Adrenal gland (tissue), 9 donors: ENCODE measurements at regions not wholly inside any gene's neighbourhood (a gene's known extent, or its start where the extent isn't known, plus 50 kb on each side); places are given as distances from the start of the nearest gene placed in this dataset.

ENCODE experiments used
- DNase-seq, 7 donors: peaks; one replicate each; pipeline ENCODE4 v3.0.0-alpha.2; 2019 to 2020
- H3K27ac ChIP-seq, 5 donors: fragments of 200-600 bp; sonication (generic) in 4 of 5; 1 replicate in 3 of 5; 2 replicates in 2 of 5; pipeline versions ENCODE4 v1.5.1 to v1.8.0; 2016 to 2020; ENCODE audit warnings: mild to moderate bottlenecking in 1 of 5
- H3K27me3 ChIP-seq: fragments of 200-600 bp; 2 replicates; pipeline ENCODE4 v1.8.0; 2021
- H3K36me3 ChIP-seq, 2 donors: fragments of 200-600 bp; replicated peaks in 1 of 2; 1 replicate in 1 of 2; 2 replicates in 1 of 2; pipeline versions ENCODE4 v1.5.1 to v1.8.0; 2018 to 2022
- H3K4me1 ChIP-seq, 2 donors: fragments of 200-600 bp; replicated peaks in 1 of 2; 1 replicate in 1 of 2; 2 replicates in 1 of 2; pipeline versions ENCODE4 v1.5.1 to v1.8.0; 2018 to 2021
- H3K4me3 ChIP-seq, 4 donors: fragments of 200-600 bp; sonication (generic) in 3 of 4; one replicate each; pipeline ENCODE4 v1.5.1; 2016 to 2018
- H3K9me3 ChIP-seq, 3 donors: fragments of 200-600 bp; sonication (generic) in 1 of 3; replicated peaks in 1 of 3; 1 replicate in 2 of 3; 2 replicates in 1 of 3; pipeline versions ENCODE4 v1.5.1 to v1.8.0; 2016 to 2021
- POLR2A ChIP-seq, 2 donors: fragments of 450-650 bp; IDR thresholded peaks; one replicate each; pipeline ENCODE4 v1.6.1; 2017; ENCODE audit warnings: antibody characterized with exemption in 2 of 2, mild to moderate bottlenecking in 2 of 2, moderate library complexity in 1 of 2
- WGBS, 4 donors: extraction: QIAGEN DNeasy Blood & Tissue Kit in 2 of 4; methylation state at CpG; one replicate each; pipeline versions ENCODE4 v1.1.5 to v1.1.7; 2013 to 2017; 5-methylcytosine and 5-hydroxymethylcytosine counted together
- intact Hi-C, 2 donors: fragments of 100-400 bp; cut with DNase I; formaldehyde crosslinking; loops; one replicate each; pipeline versions ENCODE4 v1.14.1 to v1.15.0; 2022 to 2023
- TF ChIP-seq, protein P1 (sequence below), 6 experiments: fragments of 450-650 bp in 4 of 6; fragments of 200-600 bp in 2 of 6; sonication (generic) in 1 of 6; IDR thresholded peaks; 1 replicate in 5 of 6; 2 replicates in 1 of 6; pipeline versions ENCODE4 v1.5.1 to v1.8.0; 2016 to 2021; ENCODE audit warnings: antibody characterized with exemption in 6 of 6, mild to moderate bottlenecking in 2 of 6, moderate library complexity in 1 of 6
- donor health status: healthy with polysubstance abuse.
- donor health status: Bipolar disorder and iron deficiency.
- donor health status: DM: yes; HTN: yes; CAD: no.
- donor health status: DM: no; HTN: no; CAD: no.
- donor health status: DM: no; HTN: no; CAD: no.

- intact Hi-C loops, result no loop called here
- Histone ChIP-seq H3K27ac (peak overlapping the region in 1 of 5 donors; percentile 25), H3K4me1 (no peaks in the 10 kb centered on the region), H3K27me3 (no peaks in the 10 kb centered on the region), H3K36me3 (no peaks in the 10 kb centered on the region), H3K4me3 (no peak overlapping the region), H3K9me3 (peaks cover 0 to 6% (median 0%) of the 10 kb centered on the region in 3 donors)
- no peak for TF ChIP-seq POLR2A (IDR thresholded peaks at IDR 0.05)
- TF ChIP-seq, protein P1, sequence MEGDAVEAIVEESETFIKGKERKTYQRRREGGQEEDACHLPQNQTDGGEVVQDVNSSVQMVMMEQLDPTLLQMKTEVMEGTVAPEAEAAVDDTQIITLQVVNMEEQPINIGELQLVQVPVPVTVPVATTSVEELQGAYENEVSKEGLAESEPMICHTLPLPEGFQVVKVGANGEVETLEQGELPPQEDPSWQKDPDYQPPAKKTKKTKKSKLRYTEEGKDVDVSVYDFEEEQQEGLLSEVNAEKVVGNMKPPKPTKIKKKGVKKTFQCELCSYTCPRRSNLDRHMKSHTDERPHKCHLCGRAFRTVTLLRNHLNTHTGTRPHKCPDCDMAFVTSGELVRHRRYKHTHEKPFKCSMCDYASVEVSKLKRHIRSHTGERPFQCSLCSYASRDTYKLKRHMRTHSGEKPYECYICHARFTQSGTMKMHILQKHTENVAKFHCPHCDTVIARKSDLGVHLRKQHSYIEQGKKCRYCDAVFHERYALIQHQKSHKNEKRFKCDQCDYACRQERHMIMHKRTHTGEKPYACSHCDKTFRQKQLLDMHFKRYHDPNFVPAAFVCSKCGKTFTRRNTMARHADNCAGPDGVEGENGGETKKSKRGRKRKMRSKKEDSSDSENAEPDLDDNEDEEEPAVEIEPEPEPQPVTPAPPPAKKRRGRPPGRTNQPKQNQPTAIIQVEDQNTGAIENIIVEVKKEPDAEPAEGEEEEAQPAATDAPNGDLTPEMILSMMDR (IDR thresholded peaks at IDR 0.05), result no peak
- DNase-seq, result peak in 1 of 7 donors; percentile 54
- 35 to 70% (median 38%) methylated on average over 2 to 3 of the region's 3 CpGs for WGBS, 4 donors
Measured at GRCh38 chr14:103209506-103209905, 86.2 kb downstream of the TNFAIP2 start.

GRCh38 chr14:103213331-103213730, 90.1 kb downstream of the TNFAIP2 start:
- Histone ChIP-seq H3K27ac (no peak overlapping the region), H3K4me1 (no peaks in the 10 kb centered on the region), H3K4me3 (no peak overlapping the region), H3K9me3 (no peaks in the 10 kb centered on the region), H3K36me3 (no peaks in the 10 kb centered on the region), H3K27me3 (no peaks in the 10 kb centered on the region)
- TF ChIP-seq, protein P1 (IDR thresholded peaks at IDR 0.05), result no peak
- no peak for TF ChIP-seq POLR2A (IDR thresholded peaks at IDR 0.05)
- intact Hi-C loops, result no loop called here
- 61 to 100% (median 86%) methylated on average over 2 of the region's 2 CpGs for WGBS, 4 donors
- no peak for DNase-seq

DNA sequence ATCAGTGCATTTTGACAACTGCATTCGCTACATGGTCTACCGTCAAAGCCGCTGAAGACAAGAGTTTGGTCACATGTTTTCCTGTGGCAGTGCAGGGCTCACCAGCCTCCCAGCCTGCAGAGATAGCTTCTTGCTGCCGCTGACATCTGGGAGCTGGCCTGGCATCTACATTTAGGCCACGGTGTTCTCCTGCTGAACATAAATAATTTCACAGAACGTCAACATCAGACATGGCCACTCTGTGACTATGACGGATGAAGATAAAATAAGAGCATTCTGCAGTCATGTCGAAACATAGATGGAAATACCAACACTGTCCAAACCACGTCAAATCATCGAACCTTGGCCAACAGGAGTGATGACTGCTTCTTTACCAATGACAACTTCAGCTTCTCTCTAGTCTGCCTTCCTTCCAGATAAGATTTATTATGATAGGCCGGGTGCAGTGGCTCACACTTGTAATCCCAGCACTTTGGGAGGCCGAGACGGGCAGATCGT, 91.2 kb downstream of the TNFAIP2 start:
- intact Hi-C loops, result no loop called here
- Histone ChIP-seq H3K27ac (no peak overlapping the region), H3K4me3 (no peak overlapping the region), H3K27me3 (no peaks in the 10 kb centered on the region), H3K36me3 (no peaks in the 10 kb centered on the region), H3K9me3 (no peaks in the 10 kb centered on the region), H3K4me1 (no peaks in the 10 kb centered on the region)
- WGBS, 4 donors, result 84 to 91% (median 87%) methylated on average over 9 to 14 of the region's 14 CpGs
- no peak for DNase-seq
- TF ChIP-seq, protein P1 (IDR thresholded peaks at IDR 0.05), result no peak
- TF ChIP-seq POLR2A (IDR thresholded peaks at IDR 0.05), result no peak

DNA sequence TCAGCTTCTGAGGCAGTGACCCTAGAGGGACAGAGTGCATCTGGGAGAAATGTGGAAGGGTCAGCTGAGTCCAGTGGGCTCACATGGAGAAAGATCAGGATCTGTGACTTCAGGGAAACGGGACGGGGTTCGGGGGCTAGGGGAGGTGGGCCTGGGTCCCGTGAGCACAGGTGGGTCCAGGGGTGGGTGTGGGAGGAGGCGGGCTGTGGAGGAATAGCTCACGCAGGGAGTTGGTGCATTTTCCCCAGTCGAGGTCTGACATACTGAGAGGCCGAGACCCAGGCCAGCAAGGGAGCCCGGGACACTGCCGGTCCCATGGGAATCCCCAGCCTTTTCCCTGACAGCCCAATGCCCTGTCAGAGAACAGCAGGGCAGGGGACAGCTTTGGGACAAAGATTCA, 93.1 kb downstream of the TNFAIP2 start:
- DNase-seq, result no peak
- H3K27ac ChIP-seq, result no peak overlapping the region
- H3K9me3 ChIP-seq, result no peaks in the 10 kb centered on the region
- WGBS, 4 donors, result 91 to 96% (median 93%) methylated on average over 8 to 10 of the region's 10 CpGs
- H3K4me3 ChIP-seq, result no peak overlapping the region
- intact Hi-C loops, result no loop called here
- no peaks in the 10 kb centered on the region for H3K36me3 ChIP-seq
- no peak for TF ChIP-seq POLR2A (IDR thresholded peaks at IDR 0.05)
- TF ChIP-seq, protein P1 (IDR thresholded peaks at IDR 0.05), result no peak
- H3K27me3 ChIP-seq, result peaks cover 13% of the 10 kb centered on the region
- H3K4me1 ChIP-seq, result peaks cover 0 to 7% of the 10 kb centered on the region in 2 donors
